Stimulated activated CD4-positive, alpha-beta T cell treated with anti-CD3 and anti-CD28 coated beads, Interleukin-15, amount 100 ng/mL, for 1 hour (primary cell): ENCODE measurements at regions not wholly inside any gene's neighbourhood (a gene's known extent, or its start where the extent isn't known, plus 50 kb on each side); places are given as distances from the start of the nearest gene placed in this dataset.

ENCODE experiments used
- DNase-seq, 2 donors: peaks; one replicate each; pipeline ENCODE4 v3.0.0-alpha.2; 2020; ENCODE audit warnings: low read depth in 1 of 2, low spot score in 1 of 2

GRCh38 chr22:49626361-49627216 lies 201.1 kb downstream of the BRD1 start:
- no peak for DNase-seq

GRCh38 chr22:49624421-49625177 lies 203.1 kb downstream of the BRD1 start:
- DNase-seq, result no peak

- DNase-seq, result no peak
Measured at GRCh38 chr22:49623715-49624114, 204.0 kb downstream of the BRD1 start.

- DNase-seq, result no peak
Measured at GRCh38 chr22:49623176-49623575, 204.5 kb downstream of the BRD1 start.

- DNase-seq, result no peak
Measured at GRCh38 chr22:49622241-49623105, 205.2 kb downstream of the BRD1 start.

GRCh38 chr22:49621601-49622210 lies 206.0 kb downstream of the BRD1 start:
- DNase-seq, result no peak

- no peak for DNase-seq
Measured at GRCh38 chr22:49620666-49621065, 207.0 kb downstream of the BRD1 start.

- no peak for DNase-seq
Measured at GRCh38 chr22:49620003-49620556, 207.6 kb downstream of the BRD1 start.

GRCh38 chr22:49619301-49619700 lies 208.4 kb downstream of the BRD1 start:
- DNase-seq, result no peak

GRCh38 chr22:49618677-49618953 lies 209.1 kb downstream of the BRD1 start:
- no peak for DNase-seq

- DNase-seq, result no peak
Measured at GRCh38 chr22:49617866-49618676, 209.6 kb downstream of the BRD1 start.

- DNase-seq, result no peak
Measured at GRCh38 chr22:49617264-49617663, 210.4 kb downstream of the BRD1 start.

GRCh38 chr22:49616356-49617231 lies 211.1 kb downstream of the BRD1 start:
- DNase-seq, result no peak

- no peak for DNase-seq
Measured at GRCh38 chr22:49614966-49615965, 212.4 kb downstream of the BRD1 start.

- DNase-seq, result no peak
Measured at GRCh38 chr22:49613511-49614270, 214.0 kb downstream of the BRD1 start.

- DNase-seq, result no peak
Measured at GRCh38 chr22:49613108-49613507, 214.6 kb downstream of the BRD1 start.

GRCh38 chr22:49609207-49609876 lies 218.3 kb downstream of the BRD1 start:
- DNase-seq, result no peak
